Left ventricle myocardium inferior (tissue), 1 donor: ENCODE measurements at regions not wholly inside any gene's neighbourhood (a gene's known extent, or its start where the extent isn't known, plus 50 kb on each side); places are given as distances from the start of the nearest gene placed in this dataset.

Experiments used
- DNase-seq: peaks from one replicate; pipeline ENCODE4 v3.0.0-alpha.2; 2020
- H3K27ac ChIP-seq: fragments of 200-600 bp; replicated peaks from 2 replicates; pipeline ENCODE4 v1.8.0; 2021
- H3K27me3 ChIP-seq: fragments of 200-600 bp; 2 replicates; pipeline ENCODE4 v1.8.0; 2021; ENCODE audit warnings: low read depth
- H3K36me3 ChIP-seq: fragments of 200-600 bp; 2 replicates; pipeline ENCODE4 v1.8.0; 2021
- H3K4me1 ChIP-seq: fragments of 200-600 bp; 2 replicates; pipeline ENCODE4 v1.8.0; 2021
- H3K4me3 ChIP-seq: fragments of 200-600 bp; 2 replicates; pipeline ENCODE4 v1.8.0; 2021; ENCODE audit warnings: mild to moderate bottlenecking, moderate library complexity
- H3K9me3 ChIP-seq: fragments of 200-600 bp; replicated peaks from 2 replicates; pipeline ENCODE4 v1.8.0; 2021
- intact Hi-C: fragments of 100-400 bp; cut with micrococcal nuclease; formaldehyde crosslinking; loops from one replicate; pipeline ENCODE4 v1.11.0; 2022
- TF ChIP-seq, protein P1 (sequence below): fragments of 200-600 bp; IDR thresholded peaks from 2 replicates; pipeline ENCODE4 v1.8.0; 2021; ENCODE audit warnings: antibody characterized with exemption, mild to moderate bottlenecking, borderline replicate concordance
- donor health status: DM: no; HTN: yes; CAD: no; lungs with severe emphysema.

DNA sequence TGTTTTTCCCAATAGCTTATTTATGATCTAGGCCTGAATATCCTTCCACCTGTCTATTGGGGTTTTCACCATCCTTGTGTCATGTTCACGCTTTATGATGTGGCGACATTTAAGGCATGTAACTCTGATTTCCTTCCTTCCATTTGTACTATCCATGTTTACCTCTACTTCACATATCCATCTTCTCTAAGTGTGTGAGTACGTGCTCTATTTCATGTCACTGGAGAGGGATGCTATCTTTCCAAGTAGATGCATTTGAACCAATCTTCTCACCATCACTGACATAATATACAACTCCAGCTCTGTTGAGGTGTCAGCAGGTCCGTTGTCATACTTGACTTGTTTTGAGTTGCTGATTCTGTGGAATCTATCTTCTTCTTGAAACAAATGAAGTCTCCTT lies 283.2 kb downstream of the PTBP2 start:
- DNase-seq: no peak
- H3K27me3 ChIP-seq: no peaks in the 10 kb centered on the region
- H3K27ac ChIP-seq: no peak overlapping the region
- no peaks in the 10 kb centered on the region for H3K36me3 ChIP-seq
- no peak overlapping the region for H3K4me3 ChIP-seq
- intact Hi-C loops: no loop called here
- TF ChIP-seq, protein P1, sequence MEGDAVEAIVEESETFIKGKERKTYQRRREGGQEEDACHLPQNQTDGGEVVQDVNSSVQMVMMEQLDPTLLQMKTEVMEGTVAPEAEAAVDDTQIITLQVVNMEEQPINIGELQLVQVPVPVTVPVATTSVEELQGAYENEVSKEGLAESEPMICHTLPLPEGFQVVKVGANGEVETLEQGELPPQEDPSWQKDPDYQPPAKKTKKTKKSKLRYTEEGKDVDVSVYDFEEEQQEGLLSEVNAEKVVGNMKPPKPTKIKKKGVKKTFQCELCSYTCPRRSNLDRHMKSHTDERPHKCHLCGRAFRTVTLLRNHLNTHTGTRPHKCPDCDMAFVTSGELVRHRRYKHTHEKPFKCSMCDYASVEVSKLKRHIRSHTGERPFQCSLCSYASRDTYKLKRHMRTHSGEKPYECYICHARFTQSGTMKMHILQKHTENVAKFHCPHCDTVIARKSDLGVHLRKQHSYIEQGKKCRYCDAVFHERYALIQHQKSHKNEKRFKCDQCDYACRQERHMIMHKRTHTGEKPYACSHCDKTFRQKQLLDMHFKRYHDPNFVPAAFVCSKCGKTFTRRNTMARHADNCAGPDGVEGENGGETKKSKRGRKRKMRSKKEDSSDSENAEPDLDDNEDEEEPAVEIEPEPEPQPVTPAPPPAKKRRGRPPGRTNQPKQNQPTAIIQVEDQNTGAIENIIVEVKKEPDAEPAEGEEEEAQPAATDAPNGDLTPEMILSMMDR: no peak
- no peaks in the 10 kb centered on the region for H3K4me1 ChIP-seq
- no peaks in the 10 kb centered on the region for H3K9me3 ChIP-seq

DNA sequence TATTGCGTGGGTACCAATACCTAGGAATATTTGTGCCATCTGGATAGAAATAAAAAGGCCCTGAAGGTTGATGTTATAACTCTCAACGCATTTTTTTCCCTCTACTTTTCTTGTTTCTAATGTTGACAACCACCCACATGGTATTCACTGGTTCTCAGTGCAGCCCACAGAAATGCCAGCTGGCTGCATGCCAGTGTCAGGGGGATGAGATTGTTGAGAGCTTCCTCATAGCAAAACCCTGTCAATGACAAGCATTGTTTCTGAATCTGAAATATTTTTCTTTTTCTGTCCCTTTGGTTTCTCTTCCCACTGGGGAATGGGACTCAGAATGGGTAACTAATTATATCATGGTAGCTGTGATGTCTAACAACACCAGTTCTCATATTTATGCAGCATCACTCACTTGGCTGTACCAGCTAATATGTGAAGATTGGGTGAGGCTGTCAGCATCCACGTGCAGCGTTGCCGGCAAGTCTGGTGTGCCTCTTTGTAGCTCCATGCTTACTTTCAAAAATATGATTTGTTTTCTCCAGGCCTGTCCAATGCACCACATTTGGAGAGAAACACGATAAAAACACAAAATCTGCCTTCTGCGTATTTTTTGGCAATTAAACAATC lies 284.6 kb downstream of the PTBP2 start:
- Histone ChIP-seq H3K9me3 (no peaks in the 10 kb centered on the region), H3K4me3 (no peak overlapping the region), H3K27ac (no peak overlapping the region), H3K36me3 (no peaks in the 10 kb centered on the region), H3K4me1 (no peaks in the 10 kb centered on the region), H3K27me3 (no peaks in the 10 kb centered on the region)
- TF ChIP-seq, protein P1: no peak
- intact Hi-C loops: no loop called here
- peak; percentile 15 for DNase-seq

DNA sequence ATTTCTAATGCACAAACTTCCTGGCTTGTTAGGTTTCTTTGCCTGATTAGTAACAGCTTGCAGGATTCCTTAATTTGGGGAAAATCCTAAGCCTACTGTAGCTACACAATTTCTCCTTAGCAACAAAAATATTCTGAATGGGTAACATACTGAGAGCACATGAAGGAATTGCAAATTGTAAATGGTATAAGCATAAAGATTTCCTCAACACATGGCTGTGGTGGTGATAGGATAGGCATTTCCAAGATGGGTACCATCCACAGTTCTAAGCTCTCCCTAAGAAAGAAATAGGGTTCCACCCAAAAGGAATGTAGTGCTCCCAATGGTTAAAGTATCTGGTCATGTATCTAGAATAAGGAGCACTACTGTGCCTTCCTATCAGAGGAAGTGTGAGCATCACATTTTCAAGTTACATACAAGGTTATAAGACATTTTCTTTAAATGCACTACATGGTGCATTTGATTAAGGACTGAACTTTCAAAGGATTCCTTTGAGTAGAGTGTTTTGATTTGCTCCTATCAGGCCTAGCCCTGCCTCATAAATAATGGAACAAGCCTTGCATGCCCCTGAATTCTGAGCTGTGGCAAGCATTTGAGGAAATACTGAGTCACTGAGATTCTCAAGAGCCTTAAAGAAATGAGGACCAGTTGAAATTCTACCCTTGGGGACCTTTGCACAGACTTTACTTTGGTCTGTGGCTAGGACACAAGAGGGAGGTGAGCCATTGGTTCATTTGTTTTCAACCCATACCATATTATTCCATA lies 286.4 kb downstream of the PTBP2 start:
- DNase-seq: no peak
- H3K36me3 ChIP-seq: no peaks in the 10 kb centered on the region
- intact Hi-C loops: no loop called here

DNA sequence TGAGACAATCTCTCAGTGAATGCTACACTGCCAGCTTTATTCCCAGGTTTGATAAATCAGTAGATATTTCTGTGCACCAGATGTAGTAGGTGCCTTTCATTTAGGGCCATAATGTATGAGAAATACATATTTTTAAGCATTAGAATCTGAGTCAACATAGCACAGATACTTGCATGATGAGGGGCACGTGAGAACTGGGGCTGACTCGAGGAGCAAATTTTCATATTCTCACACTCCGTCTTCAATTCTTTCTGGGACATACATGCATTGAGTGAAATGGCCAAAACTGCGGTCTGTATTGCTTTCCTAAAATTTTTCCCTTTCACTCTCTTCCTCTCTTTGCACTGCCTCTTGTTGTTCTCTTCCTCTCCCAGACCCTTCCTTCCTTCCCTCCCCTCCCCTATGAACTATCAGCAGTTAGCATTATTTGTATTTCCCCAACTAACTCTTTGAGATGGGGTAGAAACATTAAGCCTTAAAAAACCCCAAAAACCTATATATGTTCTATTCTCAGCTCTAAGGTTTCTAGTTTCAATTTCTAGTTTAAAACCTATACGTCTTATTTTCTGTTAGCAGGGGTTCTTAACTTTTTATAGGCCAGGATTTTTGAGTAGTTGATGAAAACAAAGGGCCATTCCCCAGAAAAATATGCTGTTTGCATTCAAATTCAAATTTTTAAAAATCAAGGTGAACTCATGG lies 289.1 kb downstream of the PTBP2 start:
- Histone ChIP-seq H3K36me3 (no peaks in the 10 kb centered on the region), H3K4me3 (no peak overlapping the region), H3K27ac (no peak overlapping the region), H3K4me1 (peaks cover 3% of the 10 kb centered on the region), H3K9me3 (no peaks in the 10 kb centered on the region), H3K27me3 (no peaks in the 10 kb centered on the region)
- intact Hi-C loops: no loop called here
- no peak for DNase-seq
- TF ChIP-seq, protein P1: no peak

More for the DNA sequence above, 286.4 kb downstream of the PTBP2 start:
- TF ChIP-seq, protein P1: no peak
- Histone ChIP-seq H3K27ac (no peak overlapping the region), H3K4me3 (no peak overlapping the region), H3K4me1 (no peaks in the 10 kb centered on the region), H3K27me3 (no peaks in the 10 kb centered on the region), H3K9me3 (no peaks in the 10 kb centered on the region)

DNA sequence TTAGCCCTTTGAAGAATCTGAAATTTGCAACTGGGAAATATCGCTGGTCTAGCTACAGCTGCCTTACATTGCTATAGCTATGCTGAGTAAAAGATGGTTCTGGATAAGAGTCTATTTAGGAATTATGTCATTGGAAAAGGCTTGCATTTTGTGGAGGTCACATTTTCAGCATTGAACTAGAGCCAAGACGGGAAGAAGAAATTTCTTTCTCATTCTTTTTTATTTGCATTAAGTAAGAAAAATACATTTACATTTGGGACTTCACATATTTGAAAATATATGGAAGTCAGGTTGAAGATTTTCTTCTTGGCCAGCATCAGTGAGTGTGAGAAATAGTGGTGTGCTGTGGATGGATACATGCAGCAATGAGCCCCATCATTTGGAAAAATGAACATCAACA lies 291.6 kb downstream of the PTBP2 start:
- Histone ChIP-seq H3K9me3 (no peaks in the 10 kb centered on the region), H3K27me3 (no peaks in the 10 kb centered on the region), H3K36me3 (no peaks in the 10 kb centered on the region), H3K4me3 (no peak overlapping the region), H3K4me1 (peaks cover 3% of the 10 kb centered on the region), H3K27ac (peak overlapping the region; percentile 65)
- TF ChIP-seq, protein P1: no peak
- intact Hi-C loops: no loop called here
- no peak for DNase-seq
